NB4 (cell line): ENCODE measurements at regions not wholly inside any gene's neighbourhood (a gene's known extent, or its start where the extent isn't known, plus 50 kb on each side); places are given as distances from the start of the nearest gene placed in this dataset.

ENCODE experiments used
- POLR2A ChIP-seq: IDR thresholded peaks from 2 replicates; pipeline ENCODE4 v1.6.1; 2011; ENCODE audit warnings: mild to moderate bottlenecking; ENCODE audit not compliant: insufficient read length; ENCODE audit errors: extremely low read depth
- TF ChIP-seq, protein P1 (sequence below): IDR thresholded peaks from one replicate; pipeline ENCODE4 v1.5.1; 2012; ENCODE audit warnings: low read depth, low read length
- TF ChIP-seq, protein P2 (sequence below): IDR thresholded peaks from 2 replicates; pipeline ENCODE4 v1.6.1; 2011; ENCODE audit warnings: low read depth, low read length

DNA sequence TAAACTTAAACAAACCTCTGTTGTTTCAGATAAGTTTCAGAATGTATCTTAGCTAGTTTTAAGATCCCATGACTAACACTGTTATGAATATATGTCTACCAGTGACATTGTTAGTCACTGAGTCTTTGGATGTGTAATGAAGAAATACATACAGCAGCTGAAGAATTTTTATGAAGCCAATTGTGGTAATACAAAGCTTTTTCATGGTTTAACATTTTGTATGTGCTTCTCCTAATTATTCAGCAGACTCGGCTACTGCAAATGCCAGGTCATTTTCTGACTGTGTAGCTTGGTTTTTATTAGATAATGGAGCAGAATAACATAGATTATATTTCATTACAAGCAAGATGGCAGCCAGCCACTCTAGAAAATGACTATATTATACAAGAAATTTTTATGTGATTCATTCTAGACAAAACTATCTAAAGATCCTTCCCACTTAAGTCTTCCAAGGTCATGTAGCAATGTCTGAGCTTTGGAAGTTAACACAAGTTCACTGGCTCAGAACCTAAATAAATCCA lies 147.8 kb downstream of the TNFSF18 start:
- TF ChIP-seq, protein P1, sequence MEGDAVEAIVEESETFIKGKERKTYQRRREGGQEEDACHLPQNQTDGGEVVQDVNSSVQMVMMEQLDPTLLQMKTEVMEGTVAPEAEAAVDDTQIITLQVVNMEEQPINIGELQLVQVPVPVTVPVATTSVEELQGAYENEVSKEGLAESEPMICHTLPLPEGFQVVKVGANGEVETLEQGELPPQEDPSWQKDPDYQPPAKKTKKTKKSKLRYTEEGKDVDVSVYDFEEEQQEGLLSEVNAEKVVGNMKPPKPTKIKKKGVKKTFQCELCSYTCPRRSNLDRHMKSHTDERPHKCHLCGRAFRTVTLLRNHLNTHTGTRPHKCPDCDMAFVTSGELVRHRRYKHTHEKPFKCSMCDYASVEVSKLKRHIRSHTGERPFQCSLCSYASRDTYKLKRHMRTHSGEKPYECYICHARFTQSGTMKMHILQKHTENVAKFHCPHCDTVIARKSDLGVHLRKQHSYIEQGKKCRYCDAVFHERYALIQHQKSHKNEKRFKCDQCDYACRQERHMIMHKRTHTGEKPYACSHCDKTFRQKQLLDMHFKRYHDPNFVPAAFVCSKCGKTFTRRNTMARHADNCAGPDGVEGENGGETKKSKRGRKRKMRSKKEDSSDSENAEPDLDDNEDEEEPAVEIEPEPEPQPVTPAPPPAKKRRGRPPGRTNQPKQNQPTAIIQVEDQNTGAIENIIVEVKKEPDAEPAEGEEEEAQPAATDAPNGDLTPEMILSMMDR: no peak
- TF ChIP-seq, protein P2, sequence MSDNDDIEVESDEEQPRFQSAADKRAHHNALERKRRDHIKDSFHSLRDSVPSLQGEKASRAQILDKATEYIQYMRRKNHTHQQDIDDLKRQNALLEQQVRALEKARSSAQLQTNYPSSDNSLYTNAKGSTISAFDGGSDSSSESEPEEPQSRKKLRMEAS: no peak
- no peak for TF ChIP-seq POLR2A
